ENCODE measurements at regions not wholly inside any gene's neighbourhood (a gene's known extent, or its start where the extent isn't known, plus 50 kb on each side); places are given as distances from the start of the nearest gene placed in this dataset.
A peak's percentile ranks its signal among the peaks of the same experiment; 100 is the strongest.
"Not testable (repeated sequence)": the region's sequence is repeated elsewhere in the genome, so short reads cannot be mapped to it uniquely, and the experiment has no call there.

DNA sequence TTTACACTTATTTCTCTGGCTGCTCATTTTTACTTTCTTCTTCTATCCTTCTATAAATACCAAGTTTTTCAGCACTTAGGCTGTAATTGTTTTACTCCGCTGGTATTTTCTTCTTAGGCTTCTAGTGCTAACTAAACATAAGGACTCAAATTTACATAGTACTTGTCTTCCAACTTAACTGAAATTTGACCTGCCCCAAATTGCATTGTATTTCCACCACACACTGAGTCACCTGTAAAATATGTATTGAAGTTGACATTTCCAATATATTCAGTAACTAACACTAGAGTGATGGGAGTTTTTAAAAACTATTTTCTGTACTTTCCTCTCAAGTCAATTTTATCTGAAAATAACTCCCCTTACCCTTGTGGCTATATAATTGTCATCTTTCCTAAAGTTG, 1794.1 kb upstream of the RAG2 start:
- H3K27me3 Mint-ChIP-seq = no peaks in the 10 kb centered on the region
- H3K4me3 ChIP-seq (ENCODE audit: low read length in 2 of 2) = no peak overlapping the region
- intact Hi-C loops (cut with micrococcal nuclease) = no loop called here
- H3K4me1 ChIP-seq (ENCODE audit: insufficient read depth, low read length) = no peaks in the 10 kb centered on the region
- peaks cover 0 to 19% (median 12%) of the 10 kb centered on the region in 8 donors for H3K9me3 Mint-ChIP-seq
- no peaks in the 10 kb centered on the region for H3K36me3 ChIP-seq (ENCODE audit: insufficient read depth, low read length)
- H3K4me1 Mint-ChIP-seq = no peaks in the 10 kb centered on the region
- H3K36me3 Mint-ChIP-seq = no peaks in the 10 kb centered on the region
- DNase-seq = no peak
- H3K27ac ChIP-seq (ENCODE audit: low read depth, low read length) = no peak overlapping the region
- ChIA-PET POLR2A (ENCODE audit: partially characterized antibody) (no interaction called here), CTCF (ENCODE audit: partially characterized antibody) (no interaction called here)
- no peaks in the 10 kb centered on the region for H3K27me3 ChIP-seq (ENCODE audit: insufficient read depth, low read length)
- no peak overlapping the region for H3K27ac Mint-ChIP-seq
- H3K4me3 Mint-ChIP-seq = peak overlapping the region in 1 of 8 donors; percentile 5
- H3K9me3 ChIP-seq (ENCODE audit: control insufficient read depth in 1 of 2, low read length in 2 of 2) = no peaks in the 10 kb centered on the region

DNA sequence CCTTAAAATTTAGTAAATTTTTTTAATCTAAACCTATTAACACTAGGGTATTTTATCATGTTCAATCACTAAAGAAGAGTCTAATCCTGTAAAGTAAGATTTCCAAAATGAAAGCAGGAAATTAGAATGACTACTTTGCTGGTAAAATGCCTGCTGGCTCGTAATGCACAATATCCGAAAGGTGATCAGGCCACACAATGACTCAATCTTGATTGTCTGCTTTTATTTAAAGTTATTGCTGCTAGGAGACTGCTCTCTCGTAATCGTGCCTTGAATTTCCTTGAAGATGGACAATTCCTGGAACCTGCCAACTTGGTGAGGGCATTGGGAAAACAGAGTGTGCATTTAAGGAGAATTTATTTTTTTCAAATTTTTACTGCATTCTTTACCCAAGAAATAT, 1786.5 kb upstream of the RAG2 start:
- no peak overlapping the region for H3K27ac Mint-ChIP-seq
- H3K36me3 Mint-ChIP-seq = no peaks in the 10 kb centered on the region
- no peak for DNase-seq
- ChIA-PET POLR2A (ENCODE audit: partially characterized antibody) (no interaction called here), CTCF (ENCODE audit: partially characterized antibody) (no interaction called here)
- Histone ChIP-seq H3K36me3 (ENCODE audit: insufficient read depth, low read length) (no peaks in the 10 kb centered on the region), H3K4me1 (ENCODE audit: insufficient read depth, low read length) (no peaks in the 10 kb centered on the region), H3K27me3 (ENCODE audit: insufficient read depth, low read length) (no peaks in the 10 kb centered on the region), H3K9me3 (ENCODE audit: control insufficient read depth in 1 of 2, low read length in 2 of 2) (peaks cover 0 to 4% of the 10 kb centered on the region in 2 donors), H3K27ac (ENCODE audit: low read depth, low read length) (no peak overlapping the region), H3K4me3 (ENCODE audit: low read length in 2 of 2) (no peak overlapping the region)
- H3K27me3 Mint-ChIP-seq = no peaks in the 10 kb centered on the region
- no peaks in the 10 kb centered on the region for H3K4me1 Mint-ChIP-seq
- H3K4me3 Mint-ChIP-seq = no peak overlapping the region
- intact Hi-C loops (cut with micrococcal nuclease) = no loop called here
- H3K9me3 Mint-ChIP-seq = peaks cover 0 to 10% (median 6%) of the 10 kb centered on the region in 8 donors

DNA sequence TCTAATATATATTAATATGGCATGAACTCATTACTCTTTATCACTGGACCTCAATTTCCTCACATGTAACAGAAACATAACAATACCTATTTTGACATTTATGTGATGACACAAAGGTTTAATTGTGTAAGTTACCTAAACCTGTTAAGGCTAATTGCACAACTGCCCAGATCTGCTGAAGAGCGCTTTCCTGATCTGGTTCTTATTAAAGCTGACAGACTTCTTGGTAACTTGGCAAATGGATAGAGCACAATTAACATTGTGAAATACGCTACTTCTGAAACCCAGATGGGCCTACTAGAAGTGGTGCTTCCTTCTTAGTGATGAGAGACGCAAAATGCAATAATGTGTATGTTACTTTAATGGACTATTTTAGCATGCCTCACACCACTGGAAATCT, 1767.2 kb upstream of the RAG2 start:
- no peak for DNase-seq
- Mint-ChIP-seq H3K4me3 (no peak overlapping the region), H3K36me3 (no peaks in the 10 kb centered on the region), H3K9me3 (peaks cover 0 to 19% (median 14%) of the 10 kb centered on the region in 8 donors), H3K27me3 (no peaks in the 10 kb centered on the region), H3K27ac (no peak overlapping the region), H3K4me1 (no peaks in the 10 kb centered on the region)
- H3K4me1 ChIP-seq (ENCODE audit: insufficient read depth, low read length) = no peaks in the 10 kb centered on the region
- no peaks in the 10 kb centered on the region for H3K9me3 ChIP-seq (ENCODE audit: control insufficient read depth in 1 of 2, low read length in 2 of 2)
- H3K27ac ChIP-seq (ENCODE audit: low read depth, low read length) = no peak overlapping the region
- no peak overlapping the region for H3K4me3 ChIP-seq (ENCODE audit: low read length in 2 of 2)
- POLR2A ChIA-PET (ENCODE audit: partially characterized antibody) = no interaction called here
- CTCF ChIA-PET (ENCODE audit: partially characterized antibody) = no interaction called here
- intact Hi-C loops (cut with micrococcal nuclease) = no loop called here
- no peaks in the 10 kb centered on the region for H3K36me3 ChIP-seq (ENCODE audit: insufficient read depth, low read length)
- H3K27me3 ChIP-seq (ENCODE audit: insufficient read depth, low read length) = no peaks in the 10 kb centered on the region

DNA sequence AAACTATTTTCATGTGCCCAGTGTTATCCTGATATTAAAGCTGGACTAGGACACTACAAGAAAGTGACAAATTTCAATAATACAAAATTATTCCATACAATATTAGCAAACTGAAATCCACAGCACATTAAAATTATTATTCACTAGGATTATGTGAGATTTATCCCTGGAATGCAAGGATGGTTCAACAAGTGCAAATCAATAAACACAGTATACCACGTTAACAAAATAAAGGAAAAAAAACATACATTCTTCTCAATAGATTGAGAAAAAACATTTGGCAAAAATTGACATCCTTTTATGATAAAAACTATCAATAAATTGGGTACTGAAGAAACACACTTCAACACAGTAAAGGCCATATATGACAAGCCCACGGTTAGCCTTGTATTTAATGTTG, 1758.2 kb upstream of the RAG2 start:
- no peak overlapping the region for H3K4me3 ChIP-seq (ENCODE audit: low read length in 2 of 2)
- H3K9me3 ChIP-seq (ENCODE audit: control insufficient read depth in 1 of 2, low read length in 2 of 2) = no peaks in the 10 kb centered on the region
- H3K27me3 ChIP-seq (ENCODE audit: insufficient read depth, low read length) = no peaks in the 10 kb centered on the region
- no peak for DNase-seq
- Mint-ChIP-seq H3K27me3 (no peaks in the 10 kb centered on the region), H3K9me3 (peaks cover 2 to 26% (median 11%) of the 10 kb centered on the region in 8 donors), H3K4me1 (no peaks in the 10 kb centered on the region), H3K4me3 (no peak overlapping the region), H3K27ac (no peak overlapping the region), H3K36me3 (no peaks in the 10 kb centered on the region)
- H3K4me1 ChIP-seq (ENCODE audit: insufficient read depth, low read length) = no peaks in the 10 kb centered on the region
- POLR2A ChIA-PET (ENCODE audit: partially characterized antibody) = no interaction called here
- intact Hi-C loops (cut with micrococcal nuclease) = no loop called here
- CTCF ChIA-PET (ENCODE audit: partially characterized antibody) = no interaction called here
- H3K27ac ChIP-seq (ENCODE audit: low read depth, low read length) = no peak overlapping the region
- H3K36me3 ChIP-seq (ENCODE audit: insufficient read depth, low read length) = no peaks in the 10 kb centered on the region

DNA sequence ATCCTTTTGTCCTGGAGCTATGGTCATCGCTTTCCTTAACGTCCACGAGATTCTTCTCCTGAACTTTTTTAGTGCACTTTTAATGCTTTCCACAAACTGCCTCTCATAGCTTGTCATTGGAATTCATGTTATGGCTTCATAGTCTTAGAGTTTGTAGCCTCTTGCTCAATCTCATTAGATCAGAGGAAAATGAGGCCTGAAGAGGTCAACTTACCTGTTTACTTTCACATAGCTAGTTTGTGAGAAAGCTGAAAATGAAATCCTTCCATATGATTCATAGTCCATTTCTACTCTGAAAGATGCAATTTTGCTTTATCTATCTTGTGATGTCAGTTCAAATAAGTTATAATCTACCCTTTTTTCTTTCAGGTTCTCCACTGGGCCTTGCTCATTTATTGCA, 1747.2 kb upstream of the RAG2 start:
- H3K4me1 Mint-ChIP-seq = no peaks in the 10 kb centered on the region
- no peaks in the 10 kb centered on the region for H3K27me3 ChIP-seq (ENCODE audit: insufficient read depth, low read length)
- CTCF ChIA-PET (ENCODE audit: partially characterized antibody) = no interaction called here
- H3K9me3 Mint-ChIP-seq = peaks cover 2 to 21% (median 12%) of the 10 kb centered on the region in 8 donors
- H3K4me1 ChIP-seq (ENCODE audit: insufficient read depth, low read length) = no peaks in the 10 kb centered on the region
- intact Hi-C loops (cut with micrococcal nuclease) = no loop called here
- H3K4me3 Mint-ChIP-seq = no peak overlapping the region
- no peak overlapping the region for H3K27ac ChIP-seq (ENCODE audit: low read depth, low read length)
- no peak overlapping the region for H3K27ac Mint-ChIP-seq
- no peaks in the 10 kb centered on the region for H3K9me3 ChIP-seq (ENCODE audit: control insufficient read depth in 1 of 2, low read length in 2 of 2)
- POLR2A ChIA-PET (ENCODE audit: partially characterized antibody) = no interaction called here
- DNase-seq = no peak
- H3K36me3 Mint-ChIP-seq = no peaks in the 10 kb centered on the region
- no peaks in the 10 kb centered on the region for H3K36me3 ChIP-seq (ENCODE audit: insufficient read depth, low read length)
- no peak overlapping the region for H3K4me3 ChIP-seq (ENCODE audit: low read length in 2 of 2)
- H3K27me3 Mint-ChIP-seq = no peaks in the 10 kb centered on the region

DNA sequence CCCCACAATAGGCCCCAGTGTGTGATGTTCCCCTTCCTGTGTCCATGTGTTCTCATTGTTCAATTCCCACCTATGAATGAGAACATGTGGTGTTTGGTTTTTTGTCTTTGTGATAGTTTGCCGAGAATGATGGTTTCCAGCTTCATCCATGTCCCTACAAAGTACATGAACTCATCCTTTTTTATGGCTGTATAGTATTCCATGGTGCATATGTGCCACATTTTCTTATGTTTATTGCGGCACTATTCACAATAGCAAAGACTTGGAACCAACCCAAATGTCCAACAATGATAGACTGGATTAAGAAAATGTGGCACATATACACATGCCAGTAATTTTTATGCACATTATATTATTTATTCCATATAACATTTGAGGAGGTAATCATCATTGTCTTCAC, 1743.6 kb upstream of the RAG2 start:
- H3K27ac Mint-ChIP-seq; H3K4me1 Mint-ChIP-seq; H3K4me1 ChIP-seq (ENCODE audit: insufficient read depth, low read length); H3K27me3 ChIP-seq (ENCODE audit: insufficient read depth, low read length); intact Hi-C loops (cut with micrococcal nuclease); H3K4me3 ChIP-seq (ENCODE audit: low read length in 2 of 2); H3K4me3 Mint-ChIP-seq; H3K27me3 Mint-ChIP-seq; H3K36me3 Mint-ChIP-seq; DNase-seq; H3K9me3 ChIP-seq (ENCODE audit: control insufficient read depth in 1 of 2, low read length in 2 of 2); CTCF ChIA-PET (ENCODE audit: partially characterized antibody); POLR2A ChIA-PET (ENCODE audit: partially characterized antibody); H3K27ac ChIP-seq (ENCODE audit: low read depth, low read length); H3K36me3 ChIP-seq (ENCODE audit: insufficient read depth, low read length): not testable (repeated sequence)
- peaks cover 2 to 26% (median 6%) of the 10 kb centered on the region in 8 donors for H3K9me3 Mint-ChIP-seq

DNA sequence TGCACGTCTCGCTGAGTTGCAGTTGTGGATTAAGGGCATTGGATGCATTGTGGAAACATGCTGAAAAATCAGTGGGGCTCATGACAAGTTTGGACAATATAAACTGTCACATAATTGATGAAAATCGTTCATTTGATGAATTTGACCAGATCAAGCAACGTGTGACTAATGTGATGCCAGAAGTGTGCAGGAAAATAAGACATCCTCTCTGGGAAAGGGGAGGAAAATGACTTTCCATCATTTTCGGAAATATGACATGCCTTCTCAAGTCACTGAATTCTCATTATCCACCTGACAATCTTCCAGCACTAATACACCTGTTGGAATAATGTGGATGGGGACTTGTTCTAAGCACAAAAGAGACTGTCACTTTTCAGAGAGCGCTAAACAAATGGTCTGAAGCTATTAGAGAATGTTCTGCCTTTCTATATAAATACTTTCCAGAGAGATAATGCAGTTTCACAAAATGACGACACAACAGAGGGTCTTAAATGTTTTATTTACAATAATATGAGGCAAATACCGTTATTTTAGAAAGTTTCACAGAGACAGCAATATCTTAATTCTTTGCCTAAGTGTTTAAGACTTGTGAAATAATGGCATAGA, 1741.9 kb upstream of the RAG2 start:
- Mint-ChIP-seq H3K4me3 (no peak overlapping the region), H3K4me1 (no peaks in the 10 kb centered on the region), H3K27me3 (no peaks in the 10 kb centered on the region), H3K36me3 (no peaks in the 10 kb centered on the region), H3K27ac (no peak overlapping the region), H3K9me3 (peaks cover 4 to 19% (median 11%) of the 10 kb centered on the region in 8 donors)
- no peaks in the 10 kb centered on the region for H3K36me3 ChIP-seq (ENCODE audit: insufficient read depth, low read length)
- H3K4me1 ChIP-seq (ENCODE audit: insufficient read depth, low read length) = no peaks in the 10 kb centered on the region
- no peak overlapping the region for H3K27ac ChIP-seq (ENCODE audit: low read depth, low read length)
- CTCF ChIA-PET (ENCODE audit: partially characterized antibody) = no interaction called here
- POLR2A ChIA-PET (ENCODE audit: partially characterized antibody) = no interaction called here
- intact Hi-C loops (cut with micrococcal nuclease) = no loop called here
- no peak overlapping the region for H3K4me3 ChIP-seq (ENCODE audit: low read length in 2 of 2)
- H3K27me3 ChIP-seq (ENCODE audit: insufficient read depth, low read length) = no peaks in the 10 kb centered on the region
- DNase-seq = no peak
- H3K9me3 ChIP-seq (ENCODE audit: control insufficient read depth in 1 of 2, low read length in 2 of 2) = peaks cover 0 to 5% of the 10 kb centered on the region in 2 donors

DNA sequence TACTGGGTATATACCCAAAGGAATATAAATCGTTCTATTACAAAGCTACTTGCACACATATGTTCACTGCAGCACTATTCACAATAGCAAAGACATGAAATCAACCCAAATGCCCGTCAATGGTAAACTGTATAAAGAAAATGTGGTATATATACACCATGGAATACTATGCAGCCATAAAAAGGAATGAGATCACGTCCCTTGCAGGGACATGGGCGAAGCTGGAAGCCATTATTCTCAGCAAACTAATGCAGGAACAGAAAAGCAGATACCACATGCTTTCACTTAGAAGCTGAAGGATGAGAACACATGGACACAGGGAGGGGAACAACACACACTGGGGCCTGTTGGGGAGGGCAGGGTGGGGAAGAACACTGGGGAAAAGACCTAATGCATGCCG, 1740.0 kb upstream of the RAG2 start:
- CTCF ChIA-PET (ENCODE audit: partially characterized antibody); H3K4me3 Mint-ChIP-seq; H3K27me3 ChIP-seq (ENCODE audit: insufficient read depth, low read length); intact Hi-C loops (cut with micrococcal nuclease); POLR2A ChIA-PET (ENCODE audit: partially characterized antibody); H3K27ac ChIP-seq (ENCODE audit: low read depth, low read length); DNase-seq; H3K4me1 ChIP-seq (ENCODE audit: insufficient read depth, low read length); H3K36me3 ChIP-seq (ENCODE audit: insufficient read depth, low read length); H3K27me3 Mint-ChIP-seq; H3K27ac Mint-ChIP-seq; H3K9me3 ChIP-seq (ENCODE audit: control insufficient read depth in 1 of 2, low read length in 2 of 2); H3K4me3 ChIP-seq (ENCODE audit: low read length in 2 of 2); H3K4me1 Mint-ChIP-seq; H3K36me3 Mint-ChIP-seq: not testable (repeated sequence)
- peaks cover 2 to 23% (median 11%) of the 10 kb centered on the region in 8 donors for H3K9me3 Mint-ChIP-seq

All from CD4-positive, alpha-beta memory T cell (primary cell).